ENCODE measurements at regions not wholly inside any gene's neighbourhood (a gene's known extent, or its start where the extent isn't known, plus 50 kb on each side); places are given as distances from the start of the nearest gene placed in this dataset.

DNA sequence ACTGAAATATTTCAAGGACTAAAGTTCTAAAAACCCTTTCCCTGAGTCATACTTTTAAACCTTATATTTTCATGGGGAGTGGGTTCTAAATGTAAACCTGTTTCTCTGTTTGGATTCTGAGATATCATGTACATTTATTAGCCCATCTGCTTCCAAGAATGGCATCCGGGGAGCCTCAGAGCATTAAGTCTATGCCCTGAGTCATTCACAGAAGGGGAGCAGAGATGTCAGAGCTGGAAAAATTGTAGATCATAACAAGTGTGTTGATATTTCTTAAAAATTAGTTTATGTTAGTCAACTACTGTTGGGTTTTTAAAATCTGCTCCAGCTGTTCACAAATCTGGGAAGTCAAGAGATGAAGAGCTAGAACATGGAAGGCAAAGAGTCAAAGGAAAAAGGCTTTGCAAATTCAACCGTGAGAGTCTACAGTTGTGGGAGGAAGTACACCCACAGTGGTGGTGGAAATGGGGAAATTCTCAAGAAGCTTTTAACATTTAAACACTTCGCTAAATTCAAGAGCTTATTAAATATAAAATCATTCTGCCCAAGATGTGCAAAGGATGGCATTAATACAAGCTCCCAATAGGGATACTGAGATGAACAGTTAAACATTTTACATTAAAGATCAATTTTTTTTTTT is 70.5 kb upstream of the FLRT2 start:
- TF ChIP-seq, protein P1, sequence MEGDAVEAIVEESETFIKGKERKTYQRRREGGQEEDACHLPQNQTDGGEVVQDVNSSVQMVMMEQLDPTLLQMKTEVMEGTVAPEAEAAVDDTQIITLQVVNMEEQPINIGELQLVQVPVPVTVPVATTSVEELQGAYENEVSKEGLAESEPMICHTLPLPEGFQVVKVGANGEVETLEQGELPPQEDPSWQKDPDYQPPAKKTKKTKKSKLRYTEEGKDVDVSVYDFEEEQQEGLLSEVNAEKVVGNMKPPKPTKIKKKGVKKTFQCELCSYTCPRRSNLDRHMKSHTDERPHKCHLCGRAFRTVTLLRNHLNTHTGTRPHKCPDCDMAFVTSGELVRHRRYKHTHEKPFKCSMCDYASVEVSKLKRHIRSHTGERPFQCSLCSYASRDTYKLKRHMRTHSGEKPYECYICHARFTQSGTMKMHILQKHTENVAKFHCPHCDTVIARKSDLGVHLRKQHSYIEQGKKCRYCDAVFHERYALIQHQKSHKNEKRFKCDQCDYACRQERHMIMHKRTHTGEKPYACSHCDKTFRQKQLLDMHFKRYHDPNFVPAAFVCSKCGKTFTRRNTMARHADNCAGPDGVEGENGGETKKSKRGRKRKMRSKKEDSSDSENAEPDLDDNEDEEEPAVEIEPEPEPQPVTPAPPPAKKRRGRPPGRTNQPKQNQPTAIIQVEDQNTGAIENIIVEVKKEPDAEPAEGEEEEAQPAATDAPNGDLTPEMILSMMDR (IDR thresholded peaks at IDR 0.05; ENCODE audit: insufficient read depth, low read depth, low read length, missing control alignments), result no peak
- DNase-seq (ENCODE audit: low read depth), result no peak
- H3K4me3 ChIP-seq (ENCODE audit: low read depth, low read length), result no peak overlapping the region

DNA sequence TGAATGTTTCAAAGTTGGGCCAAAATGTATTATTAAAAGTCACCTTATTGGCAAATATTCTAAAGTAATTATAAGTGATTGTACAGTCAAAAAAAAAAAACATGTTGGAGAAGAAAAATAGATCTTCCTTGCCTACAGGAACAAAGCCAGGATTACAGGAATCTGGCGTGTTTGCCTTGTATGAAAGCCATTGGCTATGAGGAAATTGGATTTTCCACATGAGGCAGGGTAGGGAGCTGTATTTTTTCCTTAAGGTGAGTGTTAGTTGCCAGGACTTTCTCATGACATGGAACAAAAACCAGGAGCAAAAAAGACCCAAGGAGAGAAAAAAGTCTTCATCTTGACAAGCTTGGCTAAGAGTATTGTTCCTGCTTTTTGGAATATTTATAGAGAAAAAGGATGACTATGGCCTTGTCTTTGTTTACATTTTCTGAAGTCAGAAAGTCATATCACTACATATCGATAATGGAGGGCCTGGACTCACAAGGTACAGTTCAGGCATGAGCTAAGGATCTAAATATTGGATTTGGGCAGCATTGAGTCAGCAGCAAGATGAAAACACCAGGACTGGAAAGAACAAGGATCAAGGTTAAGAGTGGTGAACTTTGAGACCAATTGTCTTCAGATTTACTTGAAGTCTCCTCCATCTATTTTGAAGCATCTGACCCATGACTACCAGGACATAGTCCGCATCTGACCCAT is 68.4 kb upstream of the FLRT2 start:
- no peak overlapping the region for H3K4me3 ChIP-seq (ENCODE audit: low read depth, low read length)
- TF ChIP-seq, protein P1 (IDR thresholded peaks at IDR 0.05; ENCODE audit: insufficient read depth, low read depth, low read length, missing control alignments), result no peak
- no peak for DNase-seq (ENCODE audit: low read depth)

DNA sequence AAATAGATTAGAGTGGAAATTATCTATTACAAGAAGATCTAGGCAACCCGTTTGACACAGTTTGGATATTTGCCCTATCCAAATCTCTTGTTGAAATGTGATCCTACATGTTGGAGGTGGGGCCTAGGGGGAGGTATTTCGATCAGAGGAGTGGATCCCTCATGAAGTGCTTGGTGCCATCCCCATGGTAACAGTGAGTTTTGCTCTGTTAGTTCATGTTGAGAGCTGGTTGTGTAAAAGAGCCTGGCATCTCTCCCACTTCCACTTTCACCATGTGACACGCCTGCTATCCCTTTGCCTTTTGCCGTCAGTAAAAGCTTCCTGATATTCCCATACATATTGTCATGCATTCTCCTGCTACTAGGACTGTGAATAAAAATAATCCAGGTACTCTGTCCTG is 66.4 kb upstream of the FLRT2 start:
- TF ChIP-seq, protein P1 (IDR thresholded peaks at IDR 0.05; ENCODE audit: insufficient read depth, low read depth, low read length, missing control alignments), result no peak
- H3K4me3 ChIP-seq (ENCODE audit: low read depth, low read length), result no peak overlapping the region
- no peak for DNase-seq (ENCODE audit: low read depth)

DNA sequence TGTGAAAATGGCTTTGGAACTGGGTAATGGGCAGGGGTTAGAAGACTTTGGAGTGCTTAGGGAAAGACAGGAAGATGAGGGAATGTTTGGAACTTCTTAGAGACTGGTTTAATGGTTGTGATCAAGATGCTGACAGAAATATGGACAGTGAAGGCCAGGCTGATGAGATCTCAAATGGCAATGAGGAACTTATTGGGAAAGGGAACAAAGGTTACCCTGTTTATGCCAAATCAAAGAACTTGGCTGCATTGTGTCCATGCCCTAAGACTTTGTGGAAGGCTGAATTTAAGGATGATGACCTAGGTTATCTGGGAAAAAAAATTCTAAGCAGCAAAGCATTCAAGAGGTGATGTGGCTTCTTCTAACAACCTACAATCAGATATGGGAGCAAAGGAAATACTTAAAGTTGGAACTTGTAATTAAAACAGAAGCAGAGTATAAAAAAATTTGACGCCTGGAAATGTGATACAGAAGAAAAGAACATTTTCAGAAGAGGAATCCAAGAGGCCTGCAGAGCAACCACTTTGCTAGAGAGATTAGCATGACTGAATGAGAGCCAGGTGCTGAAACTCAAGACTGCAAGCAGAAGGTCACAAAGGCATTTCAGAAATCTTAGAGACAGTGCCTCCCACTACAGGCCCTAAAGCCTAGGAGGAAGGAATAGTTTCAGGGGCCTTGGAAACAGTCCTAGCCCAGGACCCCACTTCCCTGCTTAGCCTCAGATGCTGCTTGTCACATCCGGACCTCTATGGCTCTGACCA is 65.6 kb upstream of the FLRT2 start:
- no peak overlapping the region for H3K4me3 ChIP-seq (ENCODE audit: low read depth, low read length)
- no peak for DNase-seq (ENCODE audit: low read depth)
- TF ChIP-seq, protein P1 (IDR thresholded peaks at IDR 0.05; ENCODE audit: insufficient read depth, low read depth, low read length, missing control alignments), result no peak

DNA sequence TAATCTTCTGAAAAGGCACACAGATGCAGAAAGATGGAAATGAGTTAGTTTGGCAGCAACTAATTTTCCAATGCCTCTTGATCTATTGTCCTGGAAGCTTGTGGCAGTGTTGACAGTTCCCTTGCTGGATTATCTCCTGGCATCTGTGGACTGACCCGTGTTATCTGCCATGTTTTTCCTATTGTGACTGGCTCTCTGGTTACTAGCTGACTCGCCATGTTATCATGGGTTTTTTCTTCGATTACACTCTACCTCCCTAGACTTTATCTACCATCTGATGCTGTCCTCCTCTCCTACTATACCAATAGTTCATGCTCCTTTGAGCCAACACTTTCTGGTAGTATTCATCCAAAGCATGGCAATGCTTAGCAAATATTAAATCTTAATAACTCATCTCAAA is 63.3 kb upstream of the FLRT2 start:
- TF ChIP-seq, protein P1 (IDR thresholded peaks at IDR 0.05; ENCODE audit: insufficient read depth, low read depth, low read length, missing control alignments), result no peak
- no peak for DNase-seq (ENCODE audit: low read depth)
- no peak overlapping the region for H3K4me3 ChIP-seq (ENCODE audit: low read depth, low read length)

- TF ChIP-seq, protein P1 (IDR thresholded peaks at IDR 0.05; ENCODE audit: insufficient read depth, low read depth, low read length, missing control alignments), result no peak
- no peak for DNase-seq (ENCODE audit: low read depth)
- no peak overlapping the region for H3K4me3 ChIP-seq (ENCODE audit: low read depth, low read length)
Measured at GRCh38 chr14:85468816-85469215, 61.1 kb upstream of the FLRT2 start.

Data from GM12865 (cell line).